ENCODE measurements at regions not wholly inside any gene's neighbourhood (a gene's known extent, or its start where the extent isn't known, plus 50 kb on each side); places are given as distances from the start of the nearest gene placed in this dataset.

- DNase-seq (ENCODE audit: low read depth in 4 of 4, low spot score in 3 of 4) = peak; percentile 28 to 38 (median 33)
These were observed 53.1 kb upstream of the GLRA2 start for GRCh38 chrX:14476205-14476604.

GRCh38 chrX:14449773-14450172 is 79.6 kb upstream of the GLRA2 start:
- DNase-seq (ENCODE audit: low read depth in 4 of 4, low spot score in 3 of 4) = no peak

DNA sequence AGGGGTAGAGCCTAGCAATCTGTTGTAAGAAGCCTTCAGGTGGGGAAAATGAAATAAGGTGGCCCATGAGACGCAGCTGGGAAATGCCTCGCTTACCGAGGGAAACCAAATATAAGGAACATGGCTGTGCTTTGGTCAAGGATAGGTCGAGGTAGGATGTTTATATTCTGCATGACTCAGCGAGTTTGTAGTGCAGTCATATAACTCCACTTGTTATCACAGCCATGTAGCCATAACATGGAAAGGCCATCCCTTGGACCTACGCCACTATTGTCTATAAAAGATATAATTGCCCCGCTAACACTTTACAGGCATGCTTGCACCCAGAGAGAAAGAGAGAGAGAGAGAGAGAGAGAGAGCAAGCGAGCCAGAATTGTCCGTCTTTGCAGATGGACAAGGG is 80.9 kb upstream of the GLRA2 start:
- no peak for DNase-seq (ENCODE audit: low read depth in 4 of 4, low spot score in 3 of 4)

GRCh38 chrX:14440106-14440505 is 89.2 kb upstream of the GLRA2 start:
- DNase-seq (ENCODE audit: low read depth in 4 of 4, low spot score in 3 of 4) = no peak

GRCh38 chrX:14427614-14428013 is 101.7 kb upstream of the GLRA2 start:
- no peak for DNase-seq (ENCODE audit: low read depth in 4 of 4, low spot score in 3 of 4)

DNA sequence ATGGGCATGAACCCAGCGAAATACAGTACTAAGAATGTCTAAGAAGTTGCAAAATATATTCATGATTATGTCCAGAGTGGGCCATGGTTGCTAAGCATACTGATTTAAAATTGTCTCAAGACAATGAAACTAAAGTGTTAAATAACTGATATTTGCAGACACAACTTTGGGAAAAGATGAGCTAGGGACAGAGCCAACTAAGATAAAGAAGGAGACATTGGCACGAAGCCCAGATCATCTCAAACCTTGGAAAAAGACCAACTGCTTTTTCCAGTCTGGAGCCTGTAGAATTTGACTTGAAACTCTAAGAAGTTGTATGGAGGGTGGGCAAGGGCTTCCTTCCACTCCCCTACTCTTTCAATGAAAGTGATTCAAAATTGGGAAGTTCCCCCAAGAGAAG is 108.5 kb upstream of the GLRA2 start:
- no peak for DNase-seq (ENCODE audit: low read depth in 4 of 4, low spot score in 3 of 4)

DNA sequence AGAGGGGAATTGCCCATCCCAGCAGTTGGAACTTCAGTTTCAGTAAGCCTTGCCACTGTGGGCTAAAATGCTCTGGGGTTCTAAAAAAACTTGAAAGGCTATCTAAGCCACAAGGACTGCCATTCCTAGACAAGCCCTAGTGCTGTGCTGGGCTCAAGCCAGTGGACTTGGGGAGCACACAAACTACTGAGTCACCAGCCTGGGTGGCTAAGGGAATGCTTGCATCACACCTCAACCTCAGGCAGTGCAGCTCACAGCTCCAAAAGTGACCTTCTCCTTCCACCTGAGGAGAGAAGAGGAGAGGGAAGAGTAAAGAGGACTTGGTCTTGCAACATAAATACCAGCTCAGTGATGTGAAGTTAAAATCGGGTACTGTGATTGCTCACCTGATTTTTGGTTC is 116.7 kb upstream of the GLRA2 start:
- no peak for DNase-seq (ENCODE audit: low read depth in 4 of 4, low spot score in 3 of 4)

- no peak for DNase-seq (ENCODE audit: low read depth in 4 of 4, low spot score in 3 of 4)
These were observed 118.0 kb upstream of the GLRA2 start for GRCh38 chrX:14411326-14411725.

- DNase-seq (ENCODE audit: low read depth in 4 of 4, low spot score in 3 of 4) = no peak
These were observed 120.0 kb upstream of the GLRA2 start for GRCh38 chrX:14409341-14409740.

DNA sequence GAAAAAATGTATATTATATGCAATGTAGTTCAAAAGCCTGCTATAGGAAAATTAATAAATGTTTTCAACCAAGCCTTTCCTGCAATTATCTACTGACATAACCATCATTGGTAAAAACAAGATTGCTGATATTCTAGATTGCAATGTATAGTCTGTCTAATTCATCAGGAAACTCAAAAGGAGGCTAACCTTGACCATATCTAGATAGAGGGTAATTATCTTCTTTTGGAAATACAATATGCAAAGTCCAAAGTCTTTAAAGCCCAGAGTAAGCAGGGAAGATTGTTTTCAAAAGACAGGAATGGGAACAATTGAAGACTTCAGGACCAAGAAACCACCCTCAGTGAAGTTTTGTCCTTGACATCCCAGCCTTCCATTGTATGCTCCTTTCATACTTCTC is 123.1 kb upstream of the GLRA2 start:
- no peak for DNase-seq (ENCODE audit: low read depth in 4 of 4, low spot score in 3 of 4)

DNA sequence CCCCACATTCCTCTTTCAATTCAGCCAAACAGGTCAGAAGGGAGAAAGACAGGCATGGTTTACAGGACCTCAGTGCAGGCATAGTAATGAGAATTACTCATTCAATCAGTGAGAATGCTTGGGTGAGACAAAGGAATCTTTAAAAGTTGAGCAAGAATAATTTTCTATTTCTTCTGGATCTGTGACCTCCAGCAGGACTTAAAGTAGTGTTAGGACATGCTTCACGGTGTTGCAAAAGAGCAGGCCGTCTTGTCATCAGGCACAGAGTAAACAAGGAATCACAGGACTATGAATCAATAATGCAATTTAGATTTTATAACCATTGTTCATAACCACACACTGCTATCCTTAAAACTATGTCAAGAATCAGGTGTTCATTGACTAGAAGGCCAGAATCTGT is 130.6 kb upstream of the GLRA2 start:
- no peak for DNase-seq (ENCODE audit: low read depth in 4 of 4, low spot score in 3 of 4)

DNA sequence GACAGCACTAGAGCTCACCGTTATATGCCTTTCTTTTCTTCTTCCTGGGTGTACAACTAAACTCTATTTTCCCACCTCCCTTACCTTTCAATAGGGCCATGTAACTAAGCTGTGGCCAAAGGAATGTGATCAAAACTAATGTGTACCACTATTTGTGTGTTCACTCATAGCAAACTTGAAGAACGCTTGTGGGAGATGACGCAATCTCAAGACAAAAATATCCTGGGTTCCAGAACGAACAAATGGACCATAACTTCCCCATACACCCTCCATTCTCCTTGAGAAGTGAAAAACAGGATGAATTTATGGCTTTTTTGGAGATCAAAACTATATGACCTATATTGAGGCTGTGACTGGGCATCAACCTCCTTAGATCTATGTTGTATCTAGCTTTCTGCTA is 139.7 kb upstream of the GLRA2 start:
- no peak for DNase-seq (ENCODE audit: low read depth in 4 of 4, low spot score in 3 of 4)

DNA sequence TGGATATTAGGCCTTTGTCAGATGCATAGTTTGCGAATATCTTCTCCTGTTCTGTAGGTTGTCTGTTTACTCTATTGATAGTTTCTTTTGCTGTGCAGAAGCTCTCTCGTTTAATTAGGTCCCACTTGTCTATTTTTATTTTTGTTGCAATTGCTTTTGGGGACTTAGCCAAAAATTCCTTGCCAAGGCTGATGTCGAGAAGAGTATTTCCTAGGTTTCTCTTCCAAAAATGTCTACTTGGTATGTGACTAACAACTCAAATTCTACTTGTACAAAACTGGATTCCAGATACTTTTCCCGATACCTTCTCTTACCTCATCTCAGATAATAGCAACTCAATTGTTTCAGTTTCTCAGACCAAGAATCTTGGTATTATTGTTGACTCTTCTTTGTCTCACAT is 142.4 kb upstream of the GLRA2 start:
- no peak for DNase-seq (ENCODE audit: low read depth in 4 of 4, low spot score in 3 of 4)

DNA sequence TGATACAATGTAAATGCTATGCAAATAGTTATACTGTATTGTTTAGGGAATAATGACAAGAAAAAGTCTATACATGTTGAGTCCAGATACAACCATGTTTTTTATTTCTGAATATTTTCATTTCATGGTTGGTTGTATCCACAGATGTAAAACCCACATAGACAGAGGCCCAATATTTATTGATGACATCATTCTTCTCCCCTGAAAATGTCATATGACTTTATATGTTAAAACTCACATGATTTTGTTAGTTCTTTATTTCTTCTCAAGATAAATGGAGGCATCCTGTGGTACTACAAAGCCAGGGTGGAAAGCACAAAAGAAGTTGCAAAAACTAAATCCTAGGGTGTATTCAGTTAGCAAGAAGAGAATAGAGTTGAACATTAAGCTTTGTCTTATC is 149.3 kb upstream of the GLRA2 start:
- no peak for DNase-seq (ENCODE audit: low read depth in 4 of 4, low spot score in 3 of 4)

- no peak for DNase-seq (ENCODE audit: low read depth in 4 of 4, low spot score in 3 of 4)
These were observed 151.9 kb upstream of the GLRA2 start for GRCh38 chrX:14377427-14377826.

GRCh38 chrX:14363728-14364127 is 165.6 kb upstream of the GLRA2 start:
- no peak for DNase-seq (ENCODE audit: low read depth in 4 of 4, low spot score in 3 of 4)

DNA sequence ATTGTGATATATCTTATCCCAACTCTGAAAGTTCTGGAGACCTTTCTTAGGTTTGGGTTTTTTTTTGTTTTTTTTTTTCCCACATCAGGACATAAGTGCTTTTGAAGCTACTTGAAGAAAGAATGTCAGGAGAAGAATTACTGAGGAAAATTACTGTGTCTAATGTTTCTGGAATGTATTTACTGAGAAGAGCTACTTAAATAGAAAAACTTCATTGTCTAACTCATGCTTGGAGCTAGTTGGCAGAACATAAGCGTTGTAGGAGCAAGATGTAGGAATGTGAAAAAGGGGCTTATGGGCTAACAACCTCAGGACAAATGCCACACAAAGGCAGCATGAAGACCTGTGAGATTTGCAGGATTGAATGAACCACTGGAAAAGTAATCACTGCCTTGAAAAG is 166.6 kb upstream of the GLRA2 start:
- DNase-seq (ENCODE audit: low read depth in 4 of 4, low spot score in 3 of 4) = no peak

GRCh38 chrX:14361435-14361834 is 167.9 kb upstream of the GLRA2 start:
- no peak for DNase-seq (ENCODE audit: low read depth in 4 of 4, low spot score in 3 of 4)

DNA sequence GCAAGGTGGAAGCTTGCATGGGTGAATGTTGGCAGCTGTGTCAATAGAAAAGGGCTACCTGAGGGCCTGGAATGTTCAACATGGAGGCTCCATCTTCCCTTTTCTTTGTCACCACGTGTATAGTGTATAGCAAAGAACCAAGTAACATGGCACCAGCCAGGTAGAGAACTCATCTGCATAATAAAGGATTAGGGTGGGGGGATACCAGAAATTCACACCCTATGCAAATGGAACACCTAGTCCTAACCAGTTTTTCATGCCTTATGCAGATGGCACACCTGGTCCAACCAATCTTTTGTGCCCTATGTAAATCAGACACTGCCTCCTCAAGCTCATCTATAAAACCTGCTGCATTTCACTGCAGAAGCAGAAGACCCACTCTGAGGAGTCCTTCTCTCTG is 169.6 kb upstream of the GLRA2 start:
- DNase-seq (ENCODE audit: low read depth in 4 of 4, low spot score in 3 of 4) = no peak

DNA sequence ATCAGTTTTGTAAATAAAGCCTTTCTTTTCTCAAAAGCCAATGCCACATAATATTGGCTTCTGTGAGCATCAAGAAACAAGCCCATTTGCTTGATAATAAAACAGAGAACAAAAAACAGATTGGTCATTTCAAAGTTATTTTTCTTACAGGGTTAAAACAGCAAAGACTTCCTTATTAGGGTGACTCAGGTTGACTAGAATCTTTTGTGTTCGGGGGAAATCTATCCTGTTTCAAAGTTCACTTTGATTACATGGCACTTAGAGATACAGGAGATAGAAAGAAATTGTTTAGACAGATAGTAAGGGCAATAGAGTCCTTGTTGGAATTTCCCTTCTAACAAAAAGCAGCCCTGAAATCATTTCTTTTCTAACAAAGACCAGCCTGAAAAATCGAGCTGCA is 170.0 kb upstream of the GLRA2 start:
- DNase-seq (ENCODE audit: low read depth in 4 of 4, low spot score in 3 of 4) = no peak

DNA sequence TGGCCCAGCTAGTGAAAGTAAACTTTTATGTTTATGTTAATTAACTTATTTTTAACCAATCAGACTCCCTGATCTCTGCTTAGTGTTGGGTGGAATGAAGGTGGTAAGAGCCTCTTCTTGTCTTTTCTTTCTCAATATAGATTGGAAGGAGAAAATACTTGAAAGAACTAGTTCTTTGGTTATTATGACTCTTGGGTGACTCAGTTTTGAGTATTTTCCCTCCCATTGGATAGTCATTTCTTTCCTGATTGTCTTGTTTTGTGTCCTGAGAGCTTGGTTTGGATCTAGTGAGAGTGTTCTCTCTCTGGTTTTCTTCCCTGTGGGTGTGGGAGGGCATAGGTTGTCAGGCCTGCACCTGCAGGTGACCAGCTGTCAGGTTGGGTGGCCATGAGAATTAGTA is 172.0 kb upstream of the GLRA2 start:
- no peak for DNase-seq (ENCODE audit: low read depth in 4 of 4, low spot score in 3 of 4)

GRCh38 chrX:14356401-14356800 is 172.9 kb upstream of the GLRA2 start:
- no peak for DNase-seq (ENCODE audit: low read depth in 4 of 4, low spot score in 3 of 4)

- DNase-seq (ENCODE audit: low read depth in 4 of 4, low spot score in 3 of 4) = no peak
These were observed 173.8 kb upstream of the GLRA2 start for GRCh38 chrX:14355556-14355955.

- DNase-seq (ENCODE audit: low read depth in 4 of 4, low spot score in 3 of 4) = no peak
These were observed 174.8 kb upstream of the GLRA2 start for GRCh38 chrX:14354521-14354920.
